ENCODE measurements at regions not wholly inside any gene's neighbourhood (a gene's known extent, or its start where the extent isn't known, plus 50 kb on each side); places are given as distances from the start of the nearest gene placed in this dataset.
"Not testable (repeated sequence)": the region's sequence is repeated elsewhere in the genome, so short reads cannot be mapped to it uniquely, and the experiment has no call there.

GRCh38 chr9:88886762-88887161, 104.5 kb upstream of the S1PR3 start:
- H3K27ac ChIP-seq (ENCODE audit: low read length); H3K27ac Mint-ChIP-seq; ATAC-seq; DNase-seq; H3K9me3 Mint-ChIP-seq; intact Hi-C loops (cut with micrococcal nuclease); H3K4me1 Mint-ChIP-seq; H3K27me3 ChIP-seq (ENCODE audit: control insufficient read depth, insufficient read depth, low read length); H3K4me1 ChIP-seq (ENCODE audit: control insufficient read depth, insufficient read depth, low read length); H3K4me3 Mint-ChIP-seq; H3K9me3 ChIP-seq (ENCODE audit: control insufficient read depth, insufficient read depth, low read length); H3K36me3 Mint-ChIP-seq; H3K4me3 ChIP-seq (ENCODE audit: low read length); H3K36me3 ChIP-seq (ENCODE audit: control insufficient read depth, insufficient read depth, low read length): not testable (repeated sequence)
- H3K27me3 Mint-ChIP-seq (ENCODE audit: low read depth in 2 of 2) = peaks cover 8 to 32% of the 10 kb centered on the region in 2 donors
- 64% methylated on average over 2 of the region's 2 CpGs for WGBS (ENCODE audit: insufficient coverage)

GRCh38 chr9:88889386-88889785, 101.9 kb upstream of the S1PR3 start:
- H3K27me3 ChIP-seq (ENCODE audit: control insufficient read depth, insufficient read depth, low read length) = no peaks in the 10 kb centered on the region
- Mint-ChIP-seq H3K27me3 (ENCODE audit: low read depth in 2 of 2) (peaks cover 10 to 22% of the 10 kb centered on the region in 2 donors), H3K4me1 (no peaks in the 10 kb centered on the region), H3K9me3 (no peaks in the 10 kb centered on the region), H3K36me3 (no peaks in the 10 kb centered on the region), H3K27ac (no peak overlapping the region), H3K4me3 (no peak overlapping the region)
- no peak for ATAC-seq
- 91% methylated on average over 4 of the region's 4 CpGs for WGBS (ENCODE audit: insufficient coverage)
- H3K36me3 ChIP-seq (ENCODE audit: control insufficient read depth, insufficient read depth, low read length) = no peaks in the 10 kb centered on the region
- no peaks in the 10 kb centered on the region for H3K4me1 ChIP-seq (ENCODE audit: control insufficient read depth, insufficient read depth, low read length)
- TF ChIP-seq CTCF (IDR thresholded peaks at IDR 0.05) = no peak
- no peak overlapping the region for H3K27ac ChIP-seq (ENCODE audit: low read length)
- no peaks in the 10 kb centered on the region for H3K9me3 ChIP-seq (ENCODE audit: control insufficient read depth, insufficient read depth, low read length)
- no peak for DNase-seq
- H3K4me3 ChIP-seq (ENCODE audit: low read length) = no peak overlapping the region
- intact Hi-C loops (cut with micrococcal nuclease) = no loop called here

GRCh38 chr9:88890546-88890945, 100.7 kb upstream of the S1PR3 start:
- Mint-ChIP-seq H3K36me3 (no peaks in the 10 kb centered on the region), H3K9me3 (no peaks in the 10 kb centered on the region), H3K27me3 (ENCODE audit: low read depth in 2 of 2) (peaks cover 16 to 26% of the 10 kb centered on the region in 2 donors), H3K4me3 (no peak overlapping the region), H3K4me1 (no peaks in the 10 kb centered on the region), H3K27ac (no peak overlapping the region)
- Histone ChIP-seq H3K27ac (ENCODE audit: low read length) (no peak overlapping the region), H3K27me3 (ENCODE audit: control insufficient read depth, insufficient read depth, low read length) (no peaks in the 10 kb centered on the region), H3K9me3 (ENCODE audit: control insufficient read depth, insufficient read depth, low read length) (no peaks in the 10 kb centered on the region), H3K36me3 (ENCODE audit: control insufficient read depth, insufficient read depth, low read length) (no peaks in the 10 kb centered on the region), H3K4me1 (ENCODE audit: control insufficient read depth, insufficient read depth, low read length) (no peaks in the 10 kb centered on the region), H3K4me3 (ENCODE audit: low read length) (no peak overlapping the region)
- DNase-seq = no peak
- no peak for ATAC-seq
- intact Hi-C loops (cut with micrococcal nuclease) = no loop called here
- WGBS (ENCODE audit: insufficient coverage) = 80% methylated on average over 3 of the region's 4 CpGs
- no peak for TF ChIP-seq CTCF (IDR thresholded peaks at IDR 0.05)

- Mint-ChIP-seq H3K36me3 (no peaks in the 10 kb centered on the region), H3K27ac (no peak overlapping the region), H3K27me3 (ENCODE audit: low read depth in 2 of 2) (peaks cover 16 to 26% of the 10 kb centered on the region in 2 donors), H3K4me3 (no peak overlapping the region), H3K9me3 (no peaks in the 10 kb centered on the region), H3K4me1 (no peaks in the 10 kb centered on the region)
- no peak for DNase-seq
- Histone ChIP-seq H3K36me3 (ENCODE audit: control insufficient read depth, insufficient read depth, low read length) (no peaks in the 10 kb centered on the region), H3K27ac (ENCODE audit: low read length) (no peak overlapping the region), H3K4me1 (ENCODE audit: control insufficient read depth, insufficient read depth, low read length) (no peaks in the 10 kb centered on the region), H3K27me3 (ENCODE audit: control insufficient read depth, insufficient read depth, low read length) (no peaks in the 10 kb centered on the region), H3K9me3 (ENCODE audit: control insufficient read depth, insufficient read depth, low read length) (no peaks in the 10 kb centered on the region), H3K4me3 (ENCODE audit: low read length) (no peak overlapping the region)
- intact Hi-C loops (cut with micrococcal nuclease) = no loop called here
- 84% methylated on average over 2 of the region's 2 CpGs for WGBS (ENCODE audit: insufficient coverage)
- no peak for ATAC-seq
- no peak for TF ChIP-seq CTCF (IDR thresholded peaks at IDR 0.05)
These were observed 100.2 kb upstream of the S1PR3 start for GRCh38 chr9:88891040-88891439.
